ENCODE measurements at regions not wholly inside any gene's neighbourhood (a gene's known extent, or its start where the extent isn't known, plus 50 kb on each side); places are given as distances from the start of the nearest gene placed in this dataset.

DNA sequence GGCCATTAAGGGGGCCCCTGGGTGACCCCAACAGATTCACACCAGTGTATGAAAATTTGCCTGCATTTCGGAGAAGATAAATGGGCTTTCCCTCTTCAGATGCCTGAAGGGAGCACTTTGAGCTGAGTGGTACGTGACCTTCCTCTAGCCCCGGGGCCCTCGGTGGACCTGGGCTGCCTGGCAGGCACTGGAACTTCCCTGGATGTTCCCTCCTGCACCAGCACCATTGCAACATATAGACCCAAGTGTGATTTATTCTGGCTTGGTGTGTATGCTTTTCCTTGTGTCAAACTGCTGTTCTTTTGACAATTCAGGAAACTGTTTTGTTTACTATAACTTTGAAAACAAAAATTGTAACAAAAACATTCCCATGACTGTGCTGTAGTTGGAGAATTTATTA, 93.8 kb downstream of the TNFRSF13B start:
- Histone ChIP-seq H3K27ac (ENCODE audit: low read depth in 1 of 2, low read length in 2 of 2) (no peak overlapping the region), H2AFZ (ENCODE audit: insufficient read depth, low read depth, low read length, poor library complexity, severe bottlenecking) (no peak overlapping the region), H3K36me3 (replicated peaks in 1 of 2; ENCODE audit: control insufficient read depth in 1 of 2, insufficient read depth in 2 of 2, low read length in 2 of 2) (no peaks in the 10 kb centered on the region), H3K9ac (ENCODE audit: insufficient read depth, low read length, poor library complexity, severe bottlenecking) (no peak overlapping the region), H3K4me1 (ENCODE audit: control insufficient read depth in 1 of 2, insufficient read depth in 2 of 2, low read length in 2 of 2) (no peaks in the 10 kb centered on the region), H3K4me3 (replicated peaks in 1 of 3; ENCODE audit: low read depth in 2 of 3, low read length in 3 of 3) (no peak overlapping the region), H3K79me2 (ENCODE audit: insufficient read depth, low read length) (no peaks in the 10 kb centered on the region), H4K20me1 (ENCODE audit: insufficient read depth, low read length) (no peaks in the 10 kb centered on the region), H3K4me2 (replicated peaks; ENCODE audit: extremely low read depth, low read length, poor library complexity, severe bottlenecking) (no peak overlapping the region), H3K27me3 (ENCODE audit: control insufficient read depth in 2 of 2, insufficient read depth in 2 of 2, low read length in 2 of 2) (no peaks in the 10 kb centered on the region), H3K9me3 (replicated peaks in 1 of 2; ENCODE audit: control insufficient read depth in 1 of 2, insufficient read depth in 1 of 2, low read length in 2 of 2) (peaks cover 0 to 6% of the 10 kb centered on the region in 2 donors)
- H3K4me1 Mint-ChIP-seq: no peaks in the 10 kb centered on the region
- peaks cover 5 to 17% (median 8%) of the 10 kb centered on the region in 7 donors for H3K9me3 Mint-ChIP-seq
- intact Hi-C loops (cut with micrococcal nuclease): no loop called here
- no peak overlapping the region for H3K27ac Mint-ChIP-seq
- no peak overlapping the region for H3K4me3 Mint-ChIP-seq
- H3K36me3 Mint-ChIP-seq: no peaks in the 10 kb centered on the region
- WGBS (ENCODE audit: insufficient coverage): 100% methylated on average over 2 of the region's 4 CpGs
- H3K27me3 Mint-ChIP-seq (ENCODE audit: low read depth in 3 of 3): peaks cover 0 to 3% (median 2%) of the 10 kb centered on the region in 3 donors
- TF ChIP-seq, protein P1, sequence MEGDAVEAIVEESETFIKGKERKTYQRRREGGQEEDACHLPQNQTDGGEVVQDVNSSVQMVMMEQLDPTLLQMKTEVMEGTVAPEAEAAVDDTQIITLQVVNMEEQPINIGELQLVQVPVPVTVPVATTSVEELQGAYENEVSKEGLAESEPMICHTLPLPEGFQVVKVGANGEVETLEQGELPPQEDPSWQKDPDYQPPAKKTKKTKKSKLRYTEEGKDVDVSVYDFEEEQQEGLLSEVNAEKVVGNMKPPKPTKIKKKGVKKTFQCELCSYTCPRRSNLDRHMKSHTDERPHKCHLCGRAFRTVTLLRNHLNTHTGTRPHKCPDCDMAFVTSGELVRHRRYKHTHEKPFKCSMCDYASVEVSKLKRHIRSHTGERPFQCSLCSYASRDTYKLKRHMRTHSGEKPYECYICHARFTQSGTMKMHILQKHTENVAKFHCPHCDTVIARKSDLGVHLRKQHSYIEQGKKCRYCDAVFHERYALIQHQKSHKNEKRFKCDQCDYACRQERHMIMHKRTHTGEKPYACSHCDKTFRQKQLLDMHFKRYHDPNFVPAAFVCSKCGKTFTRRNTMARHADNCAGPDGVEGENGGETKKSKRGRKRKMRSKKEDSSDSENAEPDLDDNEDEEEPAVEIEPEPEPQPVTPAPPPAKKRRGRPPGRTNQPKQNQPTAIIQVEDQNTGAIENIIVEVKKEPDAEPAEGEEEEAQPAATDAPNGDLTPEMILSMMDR (IDR thresholded peaks at IDR 0.05): no peak
- no peak for DNase-seq

DNA sequence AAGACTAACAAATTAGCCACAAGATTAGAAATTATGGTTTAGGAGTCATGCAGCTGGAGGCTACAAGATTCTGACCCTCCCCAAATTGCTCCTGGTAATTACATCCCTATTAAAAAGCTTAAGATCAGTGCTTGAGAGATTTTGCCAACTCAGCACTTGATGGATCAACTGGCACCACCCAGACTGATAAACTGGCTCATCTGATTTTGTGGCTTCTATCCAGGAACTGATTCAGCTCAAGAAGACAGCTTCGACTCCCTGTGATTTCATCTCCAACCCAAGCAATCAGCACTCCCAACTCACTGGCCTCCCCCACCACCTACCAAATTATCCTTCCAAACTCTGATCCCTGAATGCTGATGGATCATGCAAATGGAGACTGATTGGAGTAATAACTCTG, 94.8 kb downstream of the TNFRSF13B start:
- Mint-ChIP-seq H3K27ac (no peak overlapping the region), H3K27me3 (ENCODE audit: low read depth in 3 of 3) (peaks cover 0 to 5% (median 2%) of the 10 kb centered on the region in 3 donors), H3K36me3 (no peaks in the 10 kb centered on the region), H3K4me1 (no peaks in the 10 kb centered on the region), H3K9me3 (peaks cover 5 to 16% (median 7%) of the 10 kb centered on the region in 7 donors), H3K4me3 (no peak overlapping the region)
- WGBS (ENCODE audit: insufficient coverage): 100% methylated on average over 1 of the region's 1 CpG
- H4K20me1 ChIP-seq (ENCODE audit: insufficient read depth, low read length): no peaks in the 10 kb centered on the region
- H3K27me3 ChIP-seq (ENCODE audit: control insufficient read depth in 2 of 2, insufficient read depth in 2 of 2, low read length in 2 of 2): no peaks in the 10 kb centered on the region
- no peaks in the 10 kb centered on the region for H3K79me2 ChIP-seq (ENCODE audit: insufficient read depth, low read length)
- H3K27ac ChIP-seq (ENCODE audit: low read depth in 1 of 2, low read length in 2 of 2): no peak overlapping the region
- H3K4me3 ChIP-seq (replicated peaks in 1 of 3; ENCODE audit: low read depth in 2 of 3, low read length in 3 of 3): no peak overlapping the region
- DNase-seq: no peak
- H3K36me3 ChIP-seq (replicated peaks in 1 of 2; ENCODE audit: control insufficient read depth in 1 of 2, insufficient read depth in 2 of 2, low read length in 2 of 2): no peaks in the 10 kb centered on the region
- no peaks in the 10 kb centered on the region for H3K4me1 ChIP-seq (ENCODE audit: control insufficient read depth in 1 of 2, insufficient read depth in 2 of 2, low read length in 2 of 2)
- no peak overlapping the region for H3K4me2 ChIP-seq (replicated peaks; ENCODE audit: extremely low read depth, low read length, poor library complexity, severe bottlenecking)
- TF ChIP-seq, protein P1 (IDR thresholded peaks at IDR 0.05): no peak
- no peak overlapping the region for H2AFZ ChIP-seq (ENCODE audit: insufficient read depth, low read depth, low read length, poor library complexity, severe bottlenecking)
- intact Hi-C loops (cut with micrococcal nuclease): no loop called here
- H3K9ac ChIP-seq (ENCODE audit: insufficient read depth, low read length, poor library complexity, severe bottlenecking): no peak overlapping the region
- H3K9me3 ChIP-seq (replicated peaks in 1 of 2; ENCODE audit: control insufficient read depth in 1 of 2, insufficient read depth in 1 of 2, low read length in 2 of 2): peaks cover 0 to 6% of the 10 kb centered on the region in 2 donors

Data from CD14-positive monocyte (primary cell).